Central memory CD8-positive, alpha-beta T cell (primary cell): ENCODE measurements at regions not wholly inside any gene's neighbourhood (a gene's known extent, or its start where the extent isn't known, plus 50 kb on each side); places are given as distances from the start of the nearest gene placed in this dataset.
"Not testable (repeated sequence)": the region's sequence is repeated elsewhere in the genome, so short reads cannot be mapped to it uniquely, and the experiment has no call there.

ENCODE experiments used
- ATAC-seq: fragments of 150-1000 bp; cut with Tn5 transposase; replicated peaks from 2 replicates; pipeline ENCODE4 v1.10.0; 2022; ENCODE audit warnings: mild to moderate bottlenecking, moderate FRiP score, moderate number of reproducible peaks; ENCODE audit not compliant: poor library complexity, severe bottlenecking; ENCODE audit errors: extremely low read depth
- DNase-seq, 2 donors: peaks; one replicate each; pipeline ENCODE4 v3.0.0; 2021; ENCODE audit warnings: low spot score in 2 of 2
- H3K27ac Mint-ChIP-seq: one replicate; pipeline ENCODE4 v1.8.0; 2022; ENCODE audit warnings: low read depth, mild to moderate bottlenecking, moderate library complexity, mixed read lengths
- H3K27me3 Mint-ChIP-seq: one replicate; pipeline ENCODE4 v1.8.0; 2022; ENCODE audit warnings: mixed read lengths
- H3K36me3 Mint-ChIP-seq: one replicate; pipeline ENCODE4 v1.8.0; 2022; ENCODE audit warnings: mild to moderate bottlenecking, moderate library complexity, mixed read lengths; ENCODE audit not compliant: insufficient read depth
- H3K4me1 Mint-ChIP-seq: one replicate; pipeline ENCODE4 v1.8.0; 2022; ENCODE audit warnings: mixed read lengths
- H3K4me3 Mint-ChIP-seq: one replicate; pipeline ENCODE4 v1.8.0; 2022; ENCODE audit warnings: mild to moderate bottlenecking, moderate library complexity, mixed read lengths
- H3K9me3 Mint-ChIP-seq: one replicate; pipeline ENCODE4 v1.8.0; 2022; ENCODE audit warnings: mixed read lengths

GRCh38 chr4:187732524-187732923 is 263.0 kb upstream of the ZFP42 start:
- H3K9me3 Mint-ChIP-seq: peaks cover 38% of the 10 kb centered on the region
- H3K4me3 Mint-ChIP-seq: no peak overlapping the region
- H3K4me1 Mint-ChIP-seq: no peaks in the 10 kb centered on the region
- ATAC-seq (no peak), DNase-seq (no peak)
- no peaks in the 10 kb centered on the region for H3K27me3 Mint-ChIP-seq
- H3K36me3 Mint-ChIP-seq: peaks cover 2% of the 10 kb centered on the region
- no peak overlapping the region for H3K27ac Mint-ChIP-seq

- H3K27ac Mint-ChIP-seq: no peak overlapping the region
- DNase-seq: no peak
- H3K9me3 Mint-ChIP-seq: peaks cover 33% of the 10 kb centered on the region
- no peaks in the 10 kb centered on the region for H3K27me3 Mint-ChIP-seq
- no peaks in the 10 kb centered on the region for H3K36me3 Mint-ChIP-seq
- H3K4me1 Mint-ChIP-seq: no peaks in the 10 kb centered on the region
- H3K4me3 Mint-ChIP-seq: no peak overlapping the region
- no peak for ATAC-seq
These were observed 255.8 kb upstream of the ZFP42 start for GRCh38 chr4:187739771-187740170.

GRCh38 chr4:187744911-187745310 is 250.7 kb upstream of the ZFP42 start:
- no peak overlapping the region for H3K4me3 Mint-ChIP-seq
- H3K9me3 Mint-ChIP-seq: peaks cover 30% of the 10 kb centered on the region
- DNase-seq (no peak), ATAC-seq (no peak)
- H3K4me1 Mint-ChIP-seq: no peaks in the 10 kb centered on the region
- no peaks in the 10 kb centered on the region for H3K36me3 Mint-ChIP-seq
- no peaks in the 10 kb centered on the region for H3K27me3 Mint-ChIP-seq
- no peak overlapping the region for H3K27ac Mint-ChIP-seq

GRCh38 chr4:187750652-187751051 is 244.9 kb upstream of the ZFP42 start:
- not testable (repeated sequence) for H3K27ac Mint-ChIP-seq, H3K4me1 Mint-ChIP-seq, H3K4me3 Mint-ChIP-seq, ATAC-seq, H3K27me3 Mint-ChIP-seq, DNase-seq, H3K36me3 Mint-ChIP-seq
- H3K9me3 Mint-ChIP-seq: peaks cover 16% of the 10 kb centered on the region

GRCh38 chr4:187767158-187767557 is 228.4 kb upstream of the ZFP42 start:
- Mint-ChIP-seq H3K4me3 (no peak overlapping the region), H3K27ac (no peak overlapping the region), H3K27me3 (no peaks in the 10 kb centered on the region), H3K36me3 (no peaks in the 10 kb centered on the region), H3K4me1 (no peaks in the 10 kb centered on the region), H3K9me3 (peaks cover 36% of the 10 kb centered on the region)
- DNase-seq (no peak), ATAC-seq (no peak)

GRCh38 chr4:187767687-187768086 is 227.9 kb upstream of the ZFP42 start:
- Mint-ChIP-seq H3K27ac (no peak overlapping the region), H3K4me3 (no peak overlapping the region), H3K36me3 (no peaks in the 10 kb centered on the region), H3K27me3 (no peaks in the 10 kb centered on the region), H3K4me1 (no peaks in the 10 kb centered on the region), H3K9me3 (peaks cover 32% of the 10 kb centered on the region)
- ATAC-seq (no peak), DNase-seq (no peak)

GRCh38 chr4:187770345-187770744 is 225.2 kb upstream of the ZFP42 start:
- peaks cover 26% of the 10 kb centered on the region for H3K9me3 Mint-ChIP-seq
- H3K4me1 Mint-ChIP-seq: no peaks in the 10 kb centered on the region
- H3K27ac Mint-ChIP-seq: no peak overlapping the region
- ATAC-seq (no peak), DNase-seq (no peak)
- no peaks in the 10 kb centered on the region for H3K27me3 Mint-ChIP-seq
- H3K36me3 Mint-ChIP-seq: no peaks in the 10 kb centered on the region
- no peak overlapping the region for H3K4me3 Mint-ChIP-seq

GRCh38 chr4:187777954-187778353 is 217.6 kb upstream of the ZFP42 start:
- Mint-ChIP-seq H3K4me3 (no peak overlapping the region), H3K9me3 (peaks cover 24% of the 10 kb centered on the region), H3K27ac (no peak overlapping the region), H3K27me3 (no peaks in the 10 kb centered on the region), H3K4me1 (no peaks in the 10 kb centered on the region), H3K36me3 (no peaks in the 10 kb centered on the region)
- DNase-seq: no peak
- no peak for ATAC-seq

GRCh38 chr4:187780070-187780469 is 215.5 kb upstream of the ZFP42 start:
- DNase-seq (no peak), ATAC-seq (no peak)
- peaks cover 22% of the 10 kb centered on the region for H3K9me3 Mint-ChIP-seq
- no peaks in the 10 kb centered on the region for H3K27me3 Mint-ChIP-seq
- H3K27ac Mint-ChIP-seq: no peak overlapping the region
- H3K36me3 Mint-ChIP-seq: no peaks in the 10 kb centered on the region
- no peak overlapping the region for H3K4me3 Mint-ChIP-seq
- no peaks in the 10 kb centered on the region for H3K4me1 Mint-ChIP-seq

GRCh38 chr4:187782286-187782824 is 213.2 kb upstream of the ZFP42 start:
- no peak for ATAC-seq
- no peak overlapping the region for H3K27ac Mint-ChIP-seq
- H3K4me3 Mint-ChIP-seq: no peak overlapping the region
- no peaks in the 10 kb centered on the region for H3K27me3 Mint-ChIP-seq
- no peaks in the 10 kb centered on the region for H3K36me3 Mint-ChIP-seq
- H3K4me1 Mint-ChIP-seq: no peaks in the 10 kb centered on the region
- H3K9me3 Mint-ChIP-seq: peaks cover 19% of the 10 kb centered on the region
- no peak for DNase-seq

- ATAC-seq: no peak
- H3K9me3 Mint-ChIP-seq: peaks cover 5% of the 10 kb centered on the region
- H3K4me1 Mint-ChIP-seq: no peaks in the 10 kb centered on the region
- H3K36me3 Mint-ChIP-seq: no peaks in the 10 kb centered on the region
- no peak overlapping the region for H3K4me3 Mint-ChIP-seq
- DNase-seq: no peak
- H3K27me3 Mint-ChIP-seq: no peaks in the 10 kb centered on the region
- no peak overlapping the region for H3K27ac Mint-ChIP-seq
These were observed 209.4 kb upstream of the ZFP42 start for GRCh38 chr4:187786190-187786589.

- H3K4me3 Mint-ChIP-seq: no peak overlapping the region
These were observed 206.5 kb upstream of the ZFP42 start for GRCh38 chr4:187789078-187789477.

GRCh38 chr4:187795737-187796136 is 199.8 kb upstream of the ZFP42 start:
- Mint-ChIP-seq H3K27me3 (no peaks in the 10 kb centered on the region), H3K4me3 (no peak overlapping the region), H3K36me3 (no peaks in the 10 kb centered on the region), H3K27ac (no peak overlapping the region), H3K4me1 (no peaks in the 10 kb centered on the region), H3K9me3 (peaks cover 22% of the 10 kb centered on the region)
- DNase-seq (no peak), ATAC-seq (no peak)

More at GRCh38 chr4:187789078-187789477, 206.5 kb upstream of the ZFP42 start:
- H3K9me3 Mint-ChIP-seq: no peaks in the 10 kb centered on the region
- no peaks in the 10 kb centered on the region for H3K27me3 Mint-ChIP-seq
- H3K4me1 Mint-ChIP-seq: no peaks in the 10 kb centered on the region
- no peak overlapping the region for H3K27ac Mint-ChIP-seq
- DNase-seq (no peak), ATAC-seq (no peak)
- H3K36me3 Mint-ChIP-seq: no peaks in the 10 kb centered on the region

- H3K27me3 Mint-ChIP-seq: no peaks in the 10 kb centered on the region
- no peak for ATAC-seq
These were observed 197.2 kb upstream of the ZFP42 start for GRCh38 chr4:187798385-187798784.

More at GRCh38 chr4:187798385-187798784, 197.2 kb upstream of the ZFP42 start:
- no peak for DNase-seq
- Mint-ChIP-seq H3K36me3 (no peaks in the 10 kb centered on the region), H3K9me3 (peaks cover 29% of the 10 kb centered on the region), H3K4me1 (no peaks in the 10 kb centered on the region), H3K4me3 (no peak overlapping the region), H3K27ac (no peak overlapping the region)
